ENCODE measurements at regions not wholly inside any gene's neighbourhood (a gene's known extent, or its start where the extent isn't known, plus 50 kb on each side); places are given as distances from the start of the nearest gene placed in this dataset.

- TF ChIP-seq CTCF (conservative IDR thresholded peaks at IDR 0.05; ENCODE audit: low read depth, low read length) (no peak), EZH2 (IDR thresholded peaks at IDR 0.05; ENCODE audit: low read length, unreplicated experiment) (no peak), EZH2phosphoT487 (IDR thresholded peaks at IDR 0.05; ENCODE audit: borderline replicate concordance, low read length) (no peak)
- H3K36me3 ChIP-seq (ENCODE audit: low read depth, low read length): no peaks in the 10 kb centered on the region
- ChIA-PET CTCF (no interaction called here), POLR2A (ENCODE audit: unreplicated experiment) (no interaction called here)
- H3K79me2 ChIP-seq (ENCODE audit: low read length): no peaks in the 10 kb centered on the region
- no peak overlapping the region for H3K27ac ChIP-seq (ENCODE audit: low read length)
- no peak overlapping the region for H3K4me3 ChIP-seq (ENCODE audit: low read length)
- H3K4me1 ChIP-seq (ENCODE audit: insufficient read depth, low read length): no peaks in the 10 kb centered on the region
- no peaks in the 10 kb centered on the region for H3F3A ChIP-seq (ENCODE audit: low read length, unreplicated experiment)
- intact Hi-C loops (cut with micrococcal nuclease): no loop called here
- H2AFZ ChIP-seq (ENCODE audit: low read length): no peak overlapping the region
- H3K4me2 ChIP-seq (ENCODE audit: low read length): no peak overlapping the region
- no TSS peak for BruUV-seq (replicated peaks)
- no peak for DNase-seq
- no peaks in the 10 kb centered on the region for H4K20me1 ChIP-seq (ENCODE audit: low read length)
- peaks cover 10% of the 10 kb centered on the region; the same call in 1 of the 2 replicates for H3K27me3 ChIP-seq (ENCODE audit: low read length)
- H3K9ac ChIP-seq (ENCODE audit: low read length): no peak overlapping the region
- H3K9me2 ChIP-seq (replicated peaks; ENCODE audit: low read length): no peaks in the 10 kb centered on the region
- no peaks in the 10 kb centered on the region for H3K9me3 ChIP-seq (ENCODE audit: low read length)
- ATAC-seq: no peak
Measured at GRCh38 chr2:57527685-57528084, 518.9 kb upstream of the VRK2 start.

GRCh38 chr2:57528499-57528898, 518.1 kb upstream of the VRK2 start:
- H3K9me3 ChIP-seq (ENCODE audit: low read length): no peaks in the 10 kb centered on the region
- no peaks in the 10 kb centered on the region for H3K4me1 ChIP-seq (ENCODE audit: insufficient read depth, low read length)
- no peaks in the 10 kb centered on the region for H3K36me3 ChIP-seq (ENCODE audit: low read depth, low read length)
- intact Hi-C loops (cut with micrococcal nuclease): no loop called here
- ATAC-seq: no peak
- no peak for DNase-seq
- H2AFZ ChIP-seq (ENCODE audit: low read length): no peak overlapping the region
- no TSS peak for BruUV-seq (replicated peaks)
- ChIA-PET CTCF (no interaction called here), POLR2A (ENCODE audit: unreplicated experiment) (no interaction called here)
- H3K4me3 ChIP-seq (ENCODE audit: low read length): no peak overlapping the region
- no peak overlapping the region for H3K9ac ChIP-seq (ENCODE audit: low read length)
- H3K9me2 ChIP-seq (replicated peaks; ENCODE audit: low read length): no peaks in the 10 kb centered on the region
- no peak overlapping the region for H3K4me2 ChIP-seq (ENCODE audit: low read length)
- no peaks in the 10 kb centered on the region for H4K20me1 ChIP-seq (ENCODE audit: low read length)
- no peak overlapping the region for H3K27ac ChIP-seq (ENCODE audit: low read length)
- H3K27me3 ChIP-seq (ENCODE audit: low read length): peaks cover 13% of the 10 kb centered on the region
- H3K79me2 ChIP-seq (ENCODE audit: low read length): no peaks in the 10 kb centered on the region
- no peak for TF ChIP-seq CTCF (conservative IDR thresholded peaks at IDR 0.05; ENCODE audit: low read depth, low read length)
- TF ChIP-seq EZH2phosphoT487 (IDR thresholded peaks at IDR 0.05; ENCODE audit: borderline replicate concordance, low read length): no peak
- no peak for TF ChIP-seq EZH2 (IDR thresholded peaks at IDR 0.05; ENCODE audit: low read length, unreplicated experiment)
- H3F3A ChIP-seq (ENCODE audit: low read length, unreplicated experiment): no peaks in the 10 kb centered on the region

DNA sequence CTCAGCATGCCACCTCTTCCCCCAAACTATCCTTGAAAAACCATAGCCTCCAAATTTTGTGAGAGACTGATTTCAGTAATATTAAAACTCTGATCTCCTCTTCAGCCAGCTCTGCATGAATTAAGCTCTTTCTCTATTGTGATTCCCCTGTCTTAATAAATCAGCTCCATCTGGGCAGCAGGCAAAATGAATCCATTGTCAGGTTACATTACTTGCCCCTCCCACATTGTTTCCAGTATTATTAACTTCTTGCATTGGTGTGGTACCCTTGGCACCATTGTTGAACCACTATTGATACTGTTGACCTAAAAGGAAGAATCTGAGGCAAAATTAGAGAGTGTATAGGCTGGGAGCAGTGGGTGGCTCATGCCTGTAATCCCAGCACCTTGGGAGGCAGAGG, 512.2 kb upstream of the VRK2 start:
- CTCF ChIA-PET: no interaction called here
- Histone ChIP-seq H3K27ac (ENCODE audit: low read length) (no peak overlapping the region), H3K4me1 (ENCODE audit: insufficient read depth, low read length) (no peaks in the 10 kb centered on the region), H3K27me3 (ENCODE audit: low read length) (peaks cover 47% of the 10 kb centered on the region), H4K20me1 (ENCODE audit: low read length) (no peaks in the 10 kb centered on the region), H3K9me2 (replicated peaks; ENCODE audit: low read length) (no peaks in the 10 kb centered on the region), H3K9ac (ENCODE audit: low read length) (no peak overlapping the region), H3K79me2 (ENCODE audit: low read length) (no peaks in the 10 kb centered on the region), H3K9me3 (ENCODE audit: low read length) (no peaks in the 10 kb centered on the region), H3K4me2 (ENCODE audit: low read length) (no peak overlapping the region), H3K36me3 (ENCODE audit: low read depth, low read length) (no peaks in the 10 kb centered on the region), H2AFZ (ENCODE audit: low read length) (no peak overlapping the region), H3K4me3 (ENCODE audit: low read length) (no peak overlapping the region), H3F3A (ENCODE audit: low read length, unreplicated experiment) (no peaks in the 10 kb centered on the region)
- POLR2A ChIA-PET (ENCODE audit: unreplicated experiment): no interaction called here
- no peak for ATAC-seq
- TF ChIP-seq EZH2 (IDR thresholded peaks at IDR 0.05; ENCODE audit: low read length, unreplicated experiment) (no peak), EZH2phosphoT487 (IDR thresholded peaks at IDR 0.05; ENCODE audit: borderline replicate concordance, low read length) (no peak), CTCF (conservative IDR thresholded peaks at IDR 0.05; ENCODE audit: low read depth, low read length) (no peak)
- intact Hi-C loops (cut with micrococcal nuclease): no loop called here
- DNase-seq: no peak
- BruUV-seq (replicated peaks): no TSS peak
